ENCODE measurements at regions not wholly inside any gene's neighbourhood (a gene's known extent, or its start where the extent isn't known, plus 50 kb on each side); places are given as distances from the start of the nearest gene placed in this dataset.

DNA sequence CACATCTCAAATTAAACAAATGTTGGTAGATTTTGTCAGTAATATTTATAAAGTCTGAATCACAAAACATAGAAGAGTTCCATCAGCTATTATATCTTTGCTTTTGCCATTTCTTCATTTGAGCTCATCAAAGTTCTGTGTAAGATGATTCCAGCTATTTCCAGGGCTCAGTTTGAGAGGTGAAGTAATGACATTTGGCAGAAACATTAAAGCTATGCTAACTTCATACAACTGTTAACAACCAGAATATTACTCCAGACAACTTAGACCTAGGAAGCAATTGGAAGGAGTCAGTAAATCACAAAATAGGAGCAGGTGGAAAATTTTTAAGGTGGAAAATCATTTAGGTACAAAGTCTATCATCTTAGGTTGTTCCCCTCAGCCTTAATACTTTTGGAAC is 76.2 kb upstream of the CSNK1A1L start:
- H3K79me1 ChIP-seq (ENCODE audit: low read depth, low read length), result no peaks in the 10 kb centered on the region
- no peaks in the 10 kb centered on the region for H3K9me3 ChIP-seq (replicated peaks in 1 of 2; ENCODE audit: control insufficient read depth in 2 of 2, insufficient read depth in 1 of 2, low read depth in 1 of 2, low read length in 2 of 2)
- H3K4ac ChIP-seq (ENCODE audit: low read length), result no peak overlapping the region
- no peak overlapping the region for H3K23ac ChIP-seq (ENCODE audit: low read depth, low read length, poor library complexity)
- no peak overlapping the region for H2AK5ac ChIP-seq (ENCODE audit: low read depth, low read length)
- no peaks in the 10 kb centered on the region for H3K4me1 ChIP-seq (ENCODE audit: control insufficient read depth in 2 of 2, insufficient read depth in 1 of 2, low read depth in 1 of 2, low read length in 2 of 2)
- H3K27me3 ChIP-seq (ENCODE audit: control insufficient read depth in 3 of 3, insufficient read depth in 3 of 3, low read depth in 1 of 3, low read length in 3 of 3), result no peaks in the 10 kb centered on the region
- no peak overlapping the region for H4K91ac ChIP-seq (ENCODE audit: low read depth, low read length, poor library complexity)
- H2BK12ac ChIP-seq (ENCODE audit: low read length), result no peak overlapping the region
- H3K4me2 ChIP-seq (ENCODE audit: insufficient read depth, low read length, poor library complexity, severe bottlenecking), result no peak overlapping the region
- no peak overlapping the region for H2AFZ ChIP-seq (ENCODE audit: low read length)
- H3K14ac ChIP-seq (ENCODE audit: low read length), result no peak overlapping the region
- DNase-seq (ENCODE audit: low spot score), result no peak
- no peak overlapping the region for H3K18ac ChIP-seq (ENCODE audit: low read length)
- H2BK5ac ChIP-seq (ENCODE audit: low read length), result no peak overlapping the region
- H2BK15ac ChIP-seq (ENCODE audit: low read length), result no peak overlapping the region
- no peaks in the 10 kb centered on the region for H3K36me3 ChIP-seq (replicated peaks in 1 of 2; ENCODE audit: control insufficient read depth in 2 of 2, insufficient read depth in 2 of 2, low read length in 2 of 2)
- no peak overlapping the region for H4K8ac ChIP-seq (ENCODE audit: low read depth, low read length)
- H3K9ac ChIP-seq (ENCODE audit: low read depth, low read length, poor library complexity), result no peak overlapping the region
- no peak overlapping the region for H3K27ac ChIP-seq (replicated peaks; ENCODE audit: low read length)
- no peak overlapping the region for H3K4me3 ChIP-seq (ENCODE audit: low read length in 2 of 2)
- H2BK120ac ChIP-seq (ENCODE audit: low read depth, low read length), result no peak overlapping the region

DNA sequence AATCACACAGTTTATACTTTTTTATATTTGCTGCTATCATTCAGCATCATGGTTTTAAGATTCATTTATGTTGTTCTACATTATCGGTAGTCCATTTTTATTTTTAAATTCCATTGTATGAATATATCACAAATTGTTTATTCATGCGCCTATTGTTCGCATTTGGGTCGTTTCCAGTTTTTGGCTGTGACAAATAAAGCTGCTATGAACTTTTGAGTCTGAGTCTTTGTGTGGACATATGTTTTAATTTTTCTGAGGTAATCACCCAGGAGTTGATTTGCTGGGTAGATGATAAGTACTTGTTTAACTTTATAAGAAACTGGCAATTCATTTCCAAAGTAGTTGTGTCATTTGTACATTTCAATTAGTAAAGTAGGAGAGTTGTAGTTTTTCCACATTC is 74.2 kb upstream of the CSNK1A1L start:
- Histone ChIP-seq H3K36me3 (replicated peaks in 1 of 2; ENCODE audit: control insufficient read depth in 2 of 2, insufficient read depth in 2 of 2, low read length in 2 of 2) (no peaks in the 10 kb centered on the region), H4K91ac (ENCODE audit: low read depth, low read length, poor library complexity) (no peak overlapping the region), H2AFZ (ENCODE audit: low read length) (no peak overlapping the region), H2AK5ac (ENCODE audit: low read depth, low read length) (no peak overlapping the region), H3K18ac (ENCODE audit: low read length) (no peak overlapping the region), H3K79me1 (ENCODE audit: low read depth, low read length) (no peaks in the 10 kb centered on the region), H2BK120ac (ENCODE audit: low read depth, low read length) (no peak overlapping the region), H3K4me1 (ENCODE audit: control insufficient read depth in 2 of 2, insufficient read depth in 1 of 2, low read depth in 1 of 2, low read length in 2 of 2) (no peaks in the 10 kb centered on the region), H2BK12ac (ENCODE audit: low read length) (no peak overlapping the region), H3K4ac (ENCODE audit: low read length) (no peak overlapping the region), H3K4me3 (ENCODE audit: low read length in 2 of 2) (no peak overlapping the region), H4K8ac (ENCODE audit: low read depth, low read length) (no peak overlapping the region), H2BK15ac (ENCODE audit: low read length) (no peak overlapping the region), H3K14ac (ENCODE audit: low read length) (no peak overlapping the region), H3K27me3 (ENCODE audit: control insufficient read depth in 3 of 3, insufficient read depth in 3 of 3, low read depth in 1 of 3, low read length in 3 of 3) (no peaks in the 10 kb centered on the region), H3K9ac (ENCODE audit: low read depth, low read length, poor library complexity) (no peak overlapping the region), H3K4me2 (ENCODE audit: insufficient read depth, low read length, poor library complexity, severe bottlenecking) (no peak overlapping the region), H3K27ac (replicated peaks; ENCODE audit: low read length) (no peak overlapping the region), H3K23ac (ENCODE audit: low read depth, low read length, poor library complexity) (no peak overlapping the region), H3K9me3 (replicated peaks in 1 of 2; ENCODE audit: control insufficient read depth in 2 of 2, insufficient read depth in 1 of 2, low read depth in 1 of 2, low read length in 2 of 2) (no peaks in the 10 kb centered on the region), H2BK5ac (ENCODE audit: low read length) (no peak overlapping the region)
- WGBS, 2 donors (ENCODE audit: extremely low coverage in 2 of 2, insufficient read length in 2 of 2, insufficient replicate concordance in 1 of 2), result no CpG with 5 or more reads among the region's 4 CpGs
- DNase-seq (ENCODE audit: low spot score), result no peak

DNA sequence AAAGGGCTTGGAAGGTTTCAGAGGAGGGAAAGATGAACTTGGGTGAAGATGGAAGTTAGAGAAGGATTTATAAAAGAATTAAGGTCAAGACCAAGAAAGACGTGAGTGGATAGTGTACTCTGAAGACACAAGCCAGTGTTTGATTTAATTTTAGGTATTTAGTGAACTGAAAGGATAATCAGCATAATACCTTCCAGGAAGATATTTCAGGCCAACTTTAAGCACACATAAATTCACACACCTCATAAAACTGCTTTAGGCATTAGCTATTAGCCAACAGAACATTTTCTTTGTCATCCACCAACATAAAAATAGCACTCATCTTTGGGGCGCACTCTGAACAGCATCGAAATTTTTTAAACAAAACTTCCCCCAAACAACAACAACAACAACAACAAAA is 71.7 kb upstream of the CSNK1A1L start:
- no peak overlapping the region for H3K23ac ChIP-seq (ENCODE audit: low read depth, low read length, poor library complexity)
- no peak overlapping the region for H2AK5ac ChIP-seq (ENCODE audit: low read depth, low read length)
- no peaks in the 10 kb centered on the region for H3K9me3 ChIP-seq (replicated peaks in 1 of 2; ENCODE audit: control insufficient read depth in 2 of 2, insufficient read depth in 1 of 2, low read depth in 1 of 2, low read length in 2 of 2)
- H3K9ac ChIP-seq (ENCODE audit: low read depth, low read length, poor library complexity), result no peak overlapping the region
- no peak overlapping the region for H2BK5ac ChIP-seq (ENCODE audit: low read length)
- no peak overlapping the region for H3K4me2 ChIP-seq (ENCODE audit: insufficient read depth, low read length, poor library complexity, severe bottlenecking)
- H2BK15ac ChIP-seq (ENCODE audit: low read length), result no peak overlapping the region
- no CpG with 5 or more reads among the region's 3 CpGs for WGBS, 2 donors (ENCODE audit: extremely low coverage in 2 of 2, insufficient read length in 2 of 2, insufficient replicate concordance in 1 of 2)
- H3K4me3 ChIP-seq (ENCODE audit: low read length in 2 of 2), result no peak overlapping the region
- H3K4ac ChIP-seq (ENCODE audit: low read length), result no peak overlapping the region
- no peak overlapping the region for H3K27ac ChIP-seq (replicated peaks; ENCODE audit: low read length)
- no peak overlapping the region for H2BK12ac ChIP-seq (ENCODE audit: low read length)
- no peaks in the 10 kb centered on the region for H3K79me1 ChIP-seq (ENCODE audit: low read depth, low read length)
- no peak overlapping the region for H3K14ac ChIP-seq (ENCODE audit: low read length)
- H3K27me3 ChIP-seq (ENCODE audit: control insufficient read depth in 3 of 3, insufficient read depth in 3 of 3, low read depth in 1 of 3, low read length in 3 of 3), result no peaks in the 10 kb centered on the region
- no peak overlapping the region for H4K8ac ChIP-seq (ENCODE audit: low read depth, low read length)
- no peak overlapping the region for H3K18ac ChIP-seq (ENCODE audit: low read length)
- H4K91ac ChIP-seq (ENCODE audit: low read depth, low read length, poor library complexity), result no peak overlapping the region
- no peaks in the 10 kb centered on the region for H3K4me1 ChIP-seq (ENCODE audit: control insufficient read depth in 2 of 2, insufficient read depth in 1 of 2, low read depth in 1 of 2, low read length in 2 of 2)
- H2BK120ac ChIP-seq (ENCODE audit: low read depth, low read length), result no peak overlapping the region
- H3K36me3 ChIP-seq (replicated peaks in 1 of 2; ENCODE audit: control insufficient read depth in 2 of 2, insufficient read depth in 2 of 2, low read length in 2 of 2), result no peaks in the 10 kb centered on the region
- DNase-seq (ENCODE audit: low spot score), result no peak
- H2AFZ ChIP-seq (ENCODE audit: low read length), result no peak overlapping the region

DNA sequence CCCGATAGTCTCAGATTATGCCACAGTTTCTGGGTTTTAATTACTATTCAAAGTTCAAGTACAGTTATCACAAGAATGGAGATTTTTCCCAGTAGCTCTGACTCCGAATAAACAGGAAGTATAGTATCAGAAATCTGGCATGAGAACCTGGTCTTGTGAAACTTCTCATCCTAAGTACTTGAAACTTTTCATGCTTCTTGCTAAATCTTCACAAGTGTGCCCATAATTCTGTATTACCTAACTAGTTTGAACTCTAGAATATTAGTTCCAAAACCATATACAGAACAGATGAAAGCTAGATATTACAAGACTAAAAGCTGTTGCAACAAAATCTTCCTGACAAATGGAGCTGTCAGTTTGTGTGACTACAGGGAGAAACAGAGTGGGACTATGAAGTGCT is 70.5 kb upstream of the CSNK1A1L start:
- Histone ChIP-seq H2BK12ac (ENCODE audit: low read length) (no peak overlapping the region), H3K79me1 (ENCODE audit: low read depth, low read length) (no peaks in the 10 kb centered on the region), H3K9ac (ENCODE audit: low read depth, low read length, poor library complexity) (no peak overlapping the region), H2BK120ac (ENCODE audit: low read depth, low read length) (no peak overlapping the region), H3K4ac (ENCODE audit: low read length) (no peak overlapping the region), H3K9me3 (replicated peaks in 1 of 2; ENCODE audit: control insufficient read depth in 2 of 2, insufficient read depth in 1 of 2, low read depth in 1 of 2, low read length in 2 of 2) (no peaks in the 10 kb centered on the region), H3K4me3 (ENCODE audit: low read length in 2 of 2) (no peak overlapping the region), H2BK15ac (ENCODE audit: low read length) (no peak overlapping the region), H3K4me2 (ENCODE audit: insufficient read depth, low read length, poor library complexity, severe bottlenecking) (no peak overlapping the region), H4K91ac (ENCODE audit: low read depth, low read length, poor library complexity) (no peak overlapping the region), H3K18ac (ENCODE audit: low read length) (no peak overlapping the region), H3K23ac (ENCODE audit: low read depth, low read length, poor library complexity) (no peak overlapping the region), H3K36me3 (replicated peaks in 1 of 2; ENCODE audit: control insufficient read depth in 2 of 2, insufficient read depth in 2 of 2, low read length in 2 of 2) (no peaks in the 10 kb centered on the region), H2BK5ac (ENCODE audit: low read length) (no peak overlapping the region), H3K4me1 (ENCODE audit: control insufficient read depth in 2 of 2, insufficient read depth in 1 of 2, low read depth in 1 of 2, low read length in 2 of 2) (no peaks in the 10 kb centered on the region), H3K14ac (ENCODE audit: low read length) (no peak overlapping the region), H4K8ac (ENCODE audit: low read depth, low read length) (no peak overlapping the region), H2AFZ (ENCODE audit: low read length) (no peak overlapping the region), H2AK5ac (ENCODE audit: low read depth, low read length) (no peak overlapping the region), H3K27me3 (ENCODE audit: control insufficient read depth in 3 of 3, insufficient read depth in 3 of 3, low read depth in 1 of 3, low read length in 3 of 3) (no peaks in the 10 kb centered on the region), H3K27ac (replicated peaks; ENCODE audit: low read length) (no peak overlapping the region)
- DNase-seq (ENCODE audit: low spot score), result no peak
- no CpG with 5 or more reads among the region's 2 CpGs for WGBS, 2 donors (ENCODE audit: extremely low coverage in 2 of 2, insufficient read length in 2 of 2, insufficient replicate concordance in 1 of 2)
